Adrenal gland (tissue), 5 donors: ENCODE measurements at regions not wholly inside any gene's neighbourhood (a gene's known extent, or its start where the extent isn't known, plus 50 kb on each side); places are given as distances from the start of the nearest gene placed in this dataset.

ENCODE experiments used
- POLR2A ChIP-seq, 2 donors: fragments of 450-650 bp; IDR thresholded peaks; one replicate each; pipeline ENCODE4 v1.6.1; 2017; ENCODE audit warnings: antibody characterized with exemption in 2 of 2, mild to moderate bottlenecking in 2 of 2, moderate library complexity in 1 of 2
- TF ChIP-seq, protein P1 (sequence below), 6 experiments: fragments of 450-650 bp in 4 of 6; fragments of 200-600 bp in 2 of 6; sonication (generic) in 1 of 6; IDR thresholded peaks; 1 replicate in 5 of 6; 2 replicates in 1 of 6; pipeline versions ENCODE4 v1.5.1 to v1.8.0; 2016 to 2021; ENCODE audit warnings: antibody characterized with exemption in 6 of 6, mild to moderate bottlenecking in 2 of 6, moderate library complexity in 1 of 6
- donor health status: DM: no; HTN: no; CAD: no.

DNA sequence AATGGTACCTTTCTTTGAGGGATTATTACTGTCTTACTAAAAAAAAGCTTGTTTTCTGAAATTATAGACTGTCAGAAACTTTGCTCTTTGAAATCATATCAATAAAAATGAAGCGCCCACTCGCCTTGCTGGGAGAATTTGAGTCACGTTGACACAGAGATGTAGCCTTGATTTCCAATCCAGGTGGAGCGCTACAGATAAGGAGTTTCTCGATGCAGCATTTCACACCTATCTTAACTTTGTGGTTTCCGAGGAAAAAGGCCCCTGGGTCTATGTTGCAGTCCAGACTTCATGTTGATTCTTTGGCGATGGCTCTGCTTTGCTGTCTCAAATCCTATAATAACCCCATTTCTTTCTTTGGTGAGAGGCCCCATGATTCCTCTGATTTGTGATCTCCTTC is 158.1 kb upstream of the ARG1 start:
- TF ChIP-seq, protein P1, sequence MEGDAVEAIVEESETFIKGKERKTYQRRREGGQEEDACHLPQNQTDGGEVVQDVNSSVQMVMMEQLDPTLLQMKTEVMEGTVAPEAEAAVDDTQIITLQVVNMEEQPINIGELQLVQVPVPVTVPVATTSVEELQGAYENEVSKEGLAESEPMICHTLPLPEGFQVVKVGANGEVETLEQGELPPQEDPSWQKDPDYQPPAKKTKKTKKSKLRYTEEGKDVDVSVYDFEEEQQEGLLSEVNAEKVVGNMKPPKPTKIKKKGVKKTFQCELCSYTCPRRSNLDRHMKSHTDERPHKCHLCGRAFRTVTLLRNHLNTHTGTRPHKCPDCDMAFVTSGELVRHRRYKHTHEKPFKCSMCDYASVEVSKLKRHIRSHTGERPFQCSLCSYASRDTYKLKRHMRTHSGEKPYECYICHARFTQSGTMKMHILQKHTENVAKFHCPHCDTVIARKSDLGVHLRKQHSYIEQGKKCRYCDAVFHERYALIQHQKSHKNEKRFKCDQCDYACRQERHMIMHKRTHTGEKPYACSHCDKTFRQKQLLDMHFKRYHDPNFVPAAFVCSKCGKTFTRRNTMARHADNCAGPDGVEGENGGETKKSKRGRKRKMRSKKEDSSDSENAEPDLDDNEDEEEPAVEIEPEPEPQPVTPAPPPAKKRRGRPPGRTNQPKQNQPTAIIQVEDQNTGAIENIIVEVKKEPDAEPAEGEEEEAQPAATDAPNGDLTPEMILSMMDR (IDR thresholded peaks at IDR 0.05): no peak
- TF ChIP-seq POLR2A (IDR thresholded peaks at IDR 0.05): no peak
